Lung (tissue), 11 donors: ENCODE measurements at regions not wholly inside any gene's neighbourhood (a gene's known extent, or its start where the extent isn't known, plus 50 kb on each side); places are given as distances from the start of the nearest gene placed in this dataset.

Source experiments
- ATAC-seq: fragments of 200-7000 bp; cut with Tn5 transposase; one replicate; pipeline ENCODE4 v1.9.1; 2020; ENCODE audit warnings: moderate number of reproducible peaks; ENCODE audit not compliant: insufficient read depth, low FRiP score
- DNase-seq, 3 donors: peaks; one replicate each; pipeline ENCODE4 v3.0.0-alpha.2; 2013 to 2017
- H3K27ac ChIP-seq, 2 donors: one replicate each; pipeline ENCODE4 v1.5.1; 2013; ENCODE audit warnings: mild to moderate bottlenecking in 2 of 2, moderate library complexity in 2 of 2, control low read depth in 1 of 2, inconsistent platforms in 1 of 2, low read depth in 1 of 2, low read length in 1 of 2
- H3K27me3 ChIP-seq, 3 donors: one replicate each; pipeline ENCODE4 v1.5.1; 2013; ENCODE audit warnings: low read length in 2 of 3; ENCODE audit not compliant: control insufficient read depth in 3 of 3, insufficient read depth in 3 of 3
- H3K36me3 ChIP-seq, 4 donors: one replicate each; pipeline ENCODE4 v1.5.1; 2013; ENCODE audit warnings: low read length in 4 of 4, mild to moderate bottlenecking in 1 of 4, moderate library complexity in 1 of 4; ENCODE audit not compliant: control insufficient read depth in 4 of 4, insufficient read depth in 4 of 4
- H3K4me1 ChIP-seq, 5 donors: one replicate each; pipeline ENCODE4 v1.5.1; 2013; ENCODE audit warnings: low read length in 5 of 5, mild to moderate bottlenecking in 2 of 5, moderate library complexity in 1 of 5; ENCODE audit not compliant: control insufficient read depth in 5 of 5, insufficient read depth in 5 of 5
- H3K4me3 ChIP-seq: one replicate; pipeline ENCODE4 v1.5.1; 2013; ENCODE audit warnings: mild to moderate bottlenecking, control low read depth, moderate library complexity
- H3K9ac ChIP-seq, 2 donors: one replicate each; pipeline ENCODE4 v1.5.1; 2013; ENCODE audit warnings: low read length in 2 of 2, control low read depth in 1 of 2; ENCODE audit not compliant: insufficient read depth in 1 of 2
- H3K9me3 ChIP-seq, 4 donors: one replicate each; pipeline ENCODE4 v1.5.1; 2013; ENCODE audit warnings: low read length in 3 of 4, mild to moderate bottlenecking in 1 of 4, moderate library complexity in 1 of 4; ENCODE audit not compliant: control insufficient read depth in 4 of 4, insufficient read depth in 3 of 4
- WGBS, 2 donors: extraction: QIAGEN DNeasy Blood & Tissue Kit; methylation state at CpG; one replicate each; pipeline ENCODE4 v1.1.7; 2013; 5-methylcytosine and 5-hydroxymethylcytosine counted together
- TF ChIP-seq, protein P1 (sequence below): IDR thresholded peaks from 2 replicates; pipeline ENCODE4 v1.5.1; 2012; ENCODE audit warnings: mild to moderate bottlenecking; ENCODE audit errors: control extremely low read depth, extremely low read depth
- donor health status: control.
- donor health status: control.
- donor health status: Bipolar disorder and iron deficiency.
- donor health status: healthy.
- donor health status: DM: yes; HTN: yes; CAD: no.

DNA sequence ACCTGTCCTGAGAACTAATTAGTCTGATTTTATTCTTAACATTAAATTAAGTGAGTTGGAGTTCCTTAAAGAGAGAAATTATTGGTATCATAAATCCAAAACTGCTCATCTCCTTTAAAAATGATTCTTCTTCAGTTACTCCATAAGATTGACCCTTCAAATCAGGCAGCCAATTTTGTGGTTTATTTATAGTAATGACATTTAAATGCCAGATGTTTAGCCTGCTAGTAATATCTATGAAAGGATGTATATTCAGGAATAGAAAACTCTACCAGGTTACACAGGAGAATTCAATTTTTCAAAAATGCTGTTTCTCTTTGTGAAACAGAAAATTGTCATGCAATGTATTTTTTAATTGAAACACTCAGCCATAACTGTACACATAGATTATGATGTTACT, 457.8 kb upstream of the ROBO2 start:
- no peak for ATAC-seq
- TF ChIP-seq, protein P1, sequence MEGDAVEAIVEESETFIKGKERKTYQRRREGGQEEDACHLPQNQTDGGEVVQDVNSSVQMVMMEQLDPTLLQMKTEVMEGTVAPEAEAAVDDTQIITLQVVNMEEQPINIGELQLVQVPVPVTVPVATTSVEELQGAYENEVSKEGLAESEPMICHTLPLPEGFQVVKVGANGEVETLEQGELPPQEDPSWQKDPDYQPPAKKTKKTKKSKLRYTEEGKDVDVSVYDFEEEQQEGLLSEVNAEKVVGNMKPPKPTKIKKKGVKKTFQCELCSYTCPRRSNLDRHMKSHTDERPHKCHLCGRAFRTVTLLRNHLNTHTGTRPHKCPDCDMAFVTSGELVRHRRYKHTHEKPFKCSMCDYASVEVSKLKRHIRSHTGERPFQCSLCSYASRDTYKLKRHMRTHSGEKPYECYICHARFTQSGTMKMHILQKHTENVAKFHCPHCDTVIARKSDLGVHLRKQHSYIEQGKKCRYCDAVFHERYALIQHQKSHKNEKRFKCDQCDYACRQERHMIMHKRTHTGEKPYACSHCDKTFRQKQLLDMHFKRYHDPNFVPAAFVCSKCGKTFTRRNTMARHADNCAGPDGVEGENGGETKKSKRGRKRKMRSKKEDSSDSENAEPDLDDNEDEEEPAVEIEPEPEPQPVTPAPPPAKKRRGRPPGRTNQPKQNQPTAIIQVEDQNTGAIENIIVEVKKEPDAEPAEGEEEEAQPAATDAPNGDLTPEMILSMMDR = no peak
- no peak for DNase-seq
- Histone ChIP-seq H3K4me1 (peaks cover 0 to 4% (median 0%) of the 10 kb centered on the region in 5 donors), H3K9me3 (no peaks in the 10 kb centered on the region), H3K27me3 (no peaks in the 10 kb centered on the region), H3K36me3 (no peaks in the 10 kb centered on the region), H3K9ac (no peak overlapping the region), H3K27ac (no peak overlapping the region), H3K4me3 (no peak overlapping the region)

DNA sequence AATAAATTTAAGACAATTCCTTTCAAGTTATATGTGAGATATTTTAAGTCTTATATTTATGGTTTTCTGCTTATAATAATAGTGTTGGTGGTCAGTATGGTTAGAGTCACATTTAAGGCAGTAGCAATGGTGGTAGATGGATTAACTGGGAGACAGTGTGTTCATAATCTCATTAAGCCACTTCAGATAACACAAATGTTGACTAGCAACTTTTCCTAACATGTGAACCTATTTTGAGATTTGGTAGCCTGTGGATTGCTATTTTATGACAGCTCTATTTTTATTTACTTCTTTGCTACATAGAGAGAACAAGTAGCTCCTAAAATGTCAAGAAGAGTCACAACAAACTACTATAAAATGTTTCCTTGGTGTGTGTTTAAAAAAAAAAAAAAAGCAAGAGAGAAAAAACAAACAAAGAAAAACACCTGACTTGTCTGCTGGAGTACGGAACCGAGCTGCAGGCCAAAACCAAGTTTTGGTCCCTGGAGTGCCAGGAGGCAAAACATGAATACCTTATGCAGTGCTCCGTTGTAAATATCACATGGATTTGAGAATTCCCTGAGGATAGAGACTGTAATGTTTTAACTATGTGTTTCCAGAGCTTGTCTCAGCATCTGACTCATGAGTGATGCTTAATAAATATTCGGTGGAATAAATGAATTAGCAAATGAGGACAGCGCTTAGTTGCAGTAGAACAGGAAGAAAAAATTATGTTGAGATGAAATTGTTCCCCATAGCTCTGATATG, 457.1 kb upstream of the ROBO2 start:
- no peak overlapping the region for H3K4me3 ChIP-seq
- no peak overlapping the region for H3K9ac ChIP-seq
- WGBS, 2 donors = 75 to 81% methylated on average over 5 of the region's 5 CpGs
- H3K9me3 ChIP-seq = no peaks in the 10 kb centered on the region
- DNase-seq = no peak
- no peaks in the 10 kb centered on the region for H3K36me3 ChIP-seq
- H3K4me1 ChIP-seq = peaks cover 0 to 4% (median 0%) of the 10 kb centered on the region in 5 donors
- TF ChIP-seq, protein P1 = no peak
- ATAC-seq = no peak
- no peak overlapping the region for H3K27ac ChIP-seq
- no peaks in the 10 kb centered on the region for H3K27me3 ChIP-seq

DNA sequence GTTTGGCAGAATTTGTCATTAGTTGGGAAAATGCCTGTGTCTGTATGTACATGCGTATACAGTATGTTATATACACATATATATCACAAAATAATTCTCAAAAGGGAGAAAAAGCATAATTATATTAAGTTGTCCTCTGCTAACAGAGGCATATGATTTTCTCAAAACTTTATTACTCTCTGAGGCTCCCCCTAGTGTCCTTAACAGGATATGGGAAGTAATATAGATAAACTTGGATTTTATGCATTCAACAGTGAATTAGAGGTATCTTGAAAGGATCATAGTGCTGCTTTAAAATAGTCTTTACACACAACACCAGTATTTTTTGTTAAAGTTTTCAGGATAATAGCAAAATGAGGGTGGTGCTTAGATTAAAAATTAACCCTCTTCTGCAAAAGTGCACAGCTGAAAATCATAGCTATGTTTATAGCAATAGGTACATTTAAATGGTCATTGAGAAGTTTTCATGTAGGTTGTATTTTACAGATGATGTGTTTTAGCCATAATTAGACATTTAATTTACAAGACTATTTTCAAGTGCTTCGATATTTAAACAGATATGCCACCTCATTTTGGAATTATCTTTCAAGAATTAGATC, 454.0 kb upstream of the ROBO2 start:
- no peak overlapping the region for H3K27ac ChIP-seq
- no peak for ATAC-seq
- no peaks in the 10 kb centered on the region for H3K9me3 ChIP-seq
- TF ChIP-seq, protein P1 = no peak
- H3K27me3 ChIP-seq = no peaks in the 10 kb centered on the region
- peaks cover 0 to 4% (median 0%) of the 10 kb centered on the region in 5 donors for H3K4me1 ChIP-seq
- no peak overlapping the region for H3K4me3 ChIP-seq
- DNase-seq = peak in 2 of 3 donors; percentile 39 to 48
- WGBS, 2 donors = 74 to 85% methylated on average over 2 of the region's 2 CpGs
- H3K36me3 ChIP-seq = no peaks in the 10 kb centered on the region
- no peak overlapping the region for H3K9ac ChIP-seq
